ENCODE measurements at regions not wholly inside any gene's neighbourhood (a gene's known extent, or its start where the extent isn't known, plus 50 kb on each side); places are given as distances from the start of the nearest gene placed in this dataset.

GRCh38 chr14:36021030-36021422 lies 155.5 kb downstream of the PTCSC3 start:
- FAIRE-seq = no peak
- DNase-seq (ENCODE audit: low read depth, low spot score) = no peak
- TF ChIP-seq MAX (IDR thresholded peaks at IDR 0.05; ENCODE audit: insufficient read depth, insufficient read length) (no peak), GATA2 (IDR thresholded peaks at IDR 0.05; ENCODE audit: insufficient read depth, insufficient read length, low read depth, low read length) (no peak), JUN (IDR thresholded peaks at IDR 0.05; ENCODE audit: borderline replicate concordance, insufficient read depth, insufficient read length, low read depth) (no peak), CTCF (IDR thresholded peaks at IDR 0.05; ENCODE audit: extremely low read depth in 1 of 2, insufficient read depth in 1 of 2, low read depth in 1 of 2, low read length in 2 of 2) (no peak), FOS (IDR thresholded peaks at IDR 0.05; ENCODE audit: borderline replicate concordance, insufficient read depth, low read length) (no peak), POLR2A (IDR thresholded peaks at IDR 0.05; ENCODE audit: low read depth, low read length) (no peak), MYC (IDR thresholded peaks at IDR 0.05; ENCODE audit: low read depth, low read length) (no peak), EZH2 (IDR thresholded peaks at IDR 0.05; ENCODE audit: borderline replicate concordance, low read depth, low read length, severe bottlenecking) (no peak), POLR2AphosphoS5 (IDR thresholded peaks at IDR 0.05; ENCODE audit: insufficient read depth, low read depth, low read length) (no peak)
- no peaks in the 10 kb centered on the region for H3K36me3 ChIP-seq (ENCODE audit: control insufficient read depth in 2 of 2, extremely low read depth in 1 of 2, insufficient read depth in 2 of 2, low read length in 2 of 2)
- H3K4me2 ChIP-seq (ENCODE audit: insufficient read depth, low read length) = no peak overlapping the region
- BruUV-seq (replicated peaks) = no TSS peak
- H3K79me2 ChIP-seq (ENCODE audit: control insufficient read depth, insufficient read depth, low read length) = no peaks in the 10 kb centered on the region
- no peak overlapping the region for H3K9ac ChIP-seq (replicated peaks; ENCODE audit: extremely low read depth, insufficient read depth, low read length)
- no peak overlapping the region for H3K27ac ChIP-seq (ENCODE audit: insufficient read depth, low read depth, low read length)
- no peaks in the 10 kb centered on the region for H3K9me3 ChIP-seq (replicated peaks; ENCODE audit: control insufficient read depth, insufficient read depth, low read length)
- H3K4me3 ChIP-seq (replicated peaks in 1 of 3; ENCODE audit: insufficient read depth in 1 of 3, low read depth in 1 of 3, low read length in 3 of 3) = no peak overlapping the region
- H3K9me1 ChIP-seq (replicated peaks; ENCODE audit: control insufficient read depth, extremely low read depth, insufficient read depth, low read length) = no peaks in the 10 kb centered on the region
- H3K27me3 ChIP-seq (ENCODE audit: control insufficient read depth in 2 of 2, insufficient read depth in 2 of 2, low read length in 2 of 2) = peaks cover 0 to 4% of the 10 kb centered on the region in 2 experiments
- no peak overlapping the region for H2AFZ ChIP-seq (ENCODE audit: low read depth, low read length)
- no peaks in the 10 kb centered on the region for H3K4me1 ChIP-seq (ENCODE audit: control insufficient read depth, extremely low read depth, insufficient read depth, low read length)
- dilution Hi-C loops (cut with MboI; ENCODE audit: extremely low pct_ligation_motif_present, low sequenced_read_pairs) = no loop called here
- intact Hi-C loops (cut with micrococcal nuclease) = no loop called here
- no peaks in the 10 kb centered on the region for H4K20me1 ChIP-seq (replicated peaks; ENCODE audit: control insufficient read depth, extremely low read depth, insufficient read depth, low read length)
- CTCF ChIA-PET = interaction anchor here (1.4 kb wide), 1 partner anchor 12 kb away, joined by 4 read pairs; no protein-coding TSS in a partner anchor
- POLR2A ChIA-PET = interaction anchor here (0.6 kb wide), 1 partner anchor 491 kb away, joined by 3 read pairs; no protein-coding TSS in a partner anchor

Measured in endothelial cell of umbilical vein (primary cell).